Breast epithelium (tissue), 4 donors: ENCODE measurements at regions not wholly inside any gene's neighbourhood (a gene's known extent, or its start where the extent isn't known, plus 50 kb on each side); places are given as distances from the start of the nearest gene placed in this dataset.

Source experiments
- DNase-seq, 2 donors: peaks; one replicate each; pipeline ENCODE4 v3.0.0-alpha.2; 2019; ENCODE audit warnings: low spot score in 2 of 2
- H3K27ac ChIP-seq, 2 donors: fragments of 200-600 bp; sonication (generic) in 1 of 2; one replicate each; pipeline ENCODE4 v1.5.1; 2016 to 2019; ENCODE audit warnings: mild to moderate bottlenecking in 1 of 2
- H3K27me3 ChIP-seq, 2 donors: fragments of 200-600 bp; sonication (generic) in 1 of 2; one replicate each; pipeline versions ENCODE4 v1.5.1 to v1.6.0; 2017 to 2019; ENCODE audit warnings: control low read depth in 1 of 2, mild to moderate bottlenecking in 1 of 2
- H3K36me3 ChIP-seq: fragments of 200-600 bp; one replicate; pipeline ENCODE4 v1.5.1; 2019
- H3K4me1 ChIP-seq, 2 donors: fragments of 200-600 bp; sonication (generic); one replicate each; pipeline ENCODE4 v1.5.1; 2016 to 2019; ENCODE audit warnings: control low read depth in 1 of 2
- H3K4me3 ChIP-seq, 3 donors: fragments of 200-600 bp; sonication (generic); 1 replicate in 2 of 3; 2 replicates in 1 of 3; pipeline ENCODE4 v1.5.1; 2016 to 2019; ENCODE audit warnings: mild to moderate bottlenecking in 3 of 3, moderate library complexity in 2 of 3
- H3K9me3 ChIP-seq, 2 donors: fragments of 200-600 bp; sonication (generic) in 1 of 2; one replicate each; pipeline ENCODE4 v1.5.1; 2016 to 2019; ENCODE audit warnings: control low read depth in 1 of 2
- CTCF ChIP-seq, 3 donors: fragments of 450-650 bp; IDR thresholded peaks; one replicate each; pipeline ENCODE4 v1.5.1; 2016 to 2017; ENCODE audit warnings: antibody characterized with exemption in 3 of 3, mild to moderate bottlenecking in 3 of 3, moderate library complexity in 3 of 3
- POLR2A ChIP-seq: fragments of 450-650 bp; IDR thresholded peaks from one replicate; pipeline ENCODE4 v1.6.1; 2016; ENCODE audit warnings: antibody characterized with exemption, mild to moderate bottlenecking, moderate library complexity
- POLR2AphosphoS5 ChIP-seq, 3 donors: sonication (generic); formaldehyde crosslinking; IDR thresholded peaks; one replicate each; pipeline ENCODE4 v1.6.1; 2017; ENCODE audit warnings: antibody characterized with exemption in 3 of 3
- intact Hi-C: fragments of 100-400 bp; cut with DNase I; formaldehyde crosslinking; loops from one replicate; pipeline ENCODE4 v1.15.1; 2023; ENCODE audit warnings: low total_unique reads

- Histone ChIP-seq H3K4me3 (no peak overlapping the region), H3K27ac (no peak overlapping the region), H3K9me3 (no peaks in the 10 kb centered on the region), H3K4me1 (no peaks in the 10 kb centered on the region), H3K36me3 (no peaks in the 10 kb centered on the region), H3K27me3 (no peaks in the 10 kb centered on the region)
- intact Hi-C loops: no loop called here
- DNase-seq: no peak
- TF ChIP-seq CTCF (IDR thresholded peaks at IDR 0.05) (no peak), POLR2A (no peak), POLR2AphosphoS5 (IDR thresholded peaks at IDR 0.05) (no peak)
Measured at GRCh38 chr11:92588393-92588792, 363.8 kb downstream of the FAT3 start.

GRCh38 chr11:92589512-92589911 lies 364.9 kb downstream of the FAT3 start:
- no peaks in the 10 kb centered on the region for H3K9me3 ChIP-seq
- no peaks in the 10 kb centered on the region for H3K4me1 ChIP-seq
- H3K36me3 ChIP-seq: no peaks in the 10 kb centered on the region
- DNase-seq: no peak
- no peaks in the 10 kb centered on the region for H3K27me3 ChIP-seq
- no peak for TF ChIP-seq POLR2AphosphoS5 (IDR thresholded peaks at IDR 0.05)
- TF ChIP-seq POLR2A: no peak
- TF ChIP-seq CTCF (IDR thresholded peaks at IDR 0.05): no peak
- no peak overlapping the region for H3K27ac ChIP-seq
- intact Hi-C loops: no loop called here
- H3K4me3 ChIP-seq: no peak overlapping the region

GRCh38 chr11:92591521-92591920 lies 366.9 kb downstream of the FAT3 start:
- no peaks in the 10 kb centered on the region for H3K9me3 ChIP-seq
- no peaks in the 10 kb centered on the region for H3K36me3 ChIP-seq
- no peak overlapping the region for H3K4me3 ChIP-seq
- no peaks in the 10 kb centered on the region for H3K27me3 ChIP-seq
- intact Hi-C loops: no loop called here
- no peak for DNase-seq
- no peaks in the 10 kb centered on the region for H3K4me1 ChIP-seq
- TF ChIP-seq POLR2AphosphoS5 (IDR thresholded peaks at IDR 0.05) (no peak), CTCF (IDR thresholded peaks at IDR 0.05) (no peak), POLR2A (no peak)
- no peak overlapping the region for H3K27ac ChIP-seq

- Histone ChIP-seq H3K9me3 (no peaks in the 10 kb centered on the region), H3K4me3 (no peak overlapping the region), H3K27ac (no peak overlapping the region), H3K4me1 (no peaks in the 10 kb centered on the region), H3K27me3 (no peaks in the 10 kb centered on the region), H3K36me3 (no peaks in the 10 kb centered on the region)
- DNase-seq: no peak
- no peak for TF ChIP-seq POLR2AphosphoS5 (IDR thresholded peaks at IDR 0.05)
- TF ChIP-seq CTCF (IDR thresholded peaks at IDR 0.05): no peak
- TF ChIP-seq POLR2A: no peak
- intact Hi-C loops: no loop called here
Measured at GRCh38 chr11:92594251-92594650, 369.6 kb downstream of the FAT3 start.

GRCh38 chr11:92595052-92595451 lies 370.4 kb downstream of the FAT3 start:
- no peak for DNase-seq
- TF ChIP-seq POLR2A (no peak), POLR2AphosphoS5 (IDR thresholded peaks at IDR 0.05) (no peak), CTCF (IDR thresholded peaks at IDR 0.05) (no peak)
- intact Hi-C loops: no loop called here
- Histone ChIP-seq H3K27ac (peak overlapping the region in 1 of 2 donors; percentile 3), H3K4me1 (no peaks in the 10 kb centered on the region), H3K4me3 (no peak overlapping the region), H3K36me3 (no peaks in the 10 kb centered on the region), H3K27me3 (no peaks in the 10 kb centered on the region), H3K9me3 (no peaks in the 10 kb centered on the region)
